Astrocyte of the cerebellum (primary cell): ENCODE measurements at regions not wholly inside any gene's neighbourhood (a gene's known extent, or its start where the extent isn't known, plus 50 kb on each side); places are given as distances from the start of the nearest gene placed in this dataset.
A peak's percentile ranks its signal among the peaks of the same experiment; 100 is the strongest.

Experiments
- DNase-seq: peaks from one replicate; pipeline ENCODE4 v3.0.0-alpha.2; 2011; ENCODE audit warnings: low read depth
- H3K4me3 ChIP-seq: 2 replicates; pipeline ENCODE4 v1.5.1; 2011; ENCODE audit warnings: mild to moderate bottlenecking, low read depth, low read length, moderate library complexity
- CTCF ChIP-seq: IDR thresholded peaks from 2 replicates; pipeline ENCODE4 v1.5.1; 2012; ENCODE audit warnings: low read length, low read depth, moderate library complexity, mild to moderate bottlenecking; ENCODE audit errors: missing control alignments
- in situ Hi-C: cut with HindIII; loops from 2 replicates; pipeline ENCODE4 v1.10.0; 2017; ENCODE audit warnings: low sequenced_read_pairs

DNA sequence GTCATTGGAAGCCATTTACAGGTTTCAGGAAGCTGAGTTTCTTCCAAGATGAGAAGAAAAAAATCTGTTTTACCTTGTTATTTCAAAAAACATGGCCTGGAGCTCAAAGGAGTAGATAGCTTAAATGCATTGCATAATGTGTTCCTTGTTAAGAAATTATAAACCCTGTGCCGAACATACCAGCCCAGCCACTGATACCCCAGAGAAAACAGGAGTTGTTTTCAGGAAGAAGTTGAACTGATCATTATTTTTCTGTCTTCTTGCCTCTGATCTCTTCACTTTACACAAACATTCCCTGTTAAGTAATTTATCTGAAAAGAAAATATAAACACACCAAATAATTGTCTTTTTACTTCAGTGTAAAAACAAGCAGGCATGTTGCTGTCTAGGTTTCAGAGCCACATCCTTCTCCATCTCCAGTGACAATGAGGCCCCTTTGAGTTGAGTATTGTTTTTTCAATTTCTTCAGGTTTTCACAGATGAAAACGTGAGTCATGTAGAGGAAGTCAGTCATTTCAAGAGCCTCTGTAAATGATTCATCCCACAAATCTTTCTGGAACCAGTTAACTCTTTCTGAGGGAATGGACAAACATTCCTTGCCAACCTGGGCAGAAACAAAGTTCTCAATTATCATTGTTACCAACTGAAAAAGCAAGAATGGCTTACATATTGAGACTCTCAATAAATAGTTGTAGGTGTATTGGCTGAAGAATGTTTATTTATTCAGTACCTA, 244.2 kb downstream of the IPMK start:
- in situ Hi-C loops = no loop called here
- no peak overlapping the region for H3K4me3 ChIP-seq
- DNase-seq = peak; percentile 84
- no peak for TF ChIP-seq CTCF

- H3K4me3 ChIP-seq = no peak overlapping the region
- TF ChIP-seq CTCF = no peak
- in situ Hi-C loops = no loop called here
- DNase-seq = no peak
These were observed 247.7 kb downstream of the IPMK start for GRCh38 chr10:58019863-58020537.

GRCh38 chr10:58017719-58018367, 249.9 kb downstream of the IPMK start:
- H3K4me3 ChIP-seq = no peak overlapping the region
- TF ChIP-seq CTCF = peak; percentile 28
- in situ Hi-C loops = no loop called here
- DNase-seq = peak; percentile 77

GRCh38 chr10:58016614-58017013, 251.1 kb downstream of the IPMK start:
- no peak for DNase-seq
- H3K4me3 ChIP-seq = no peak overlapping the region
- TF ChIP-seq CTCF = no peak
- in situ Hi-C loops = no loop called here

GRCh38 chr10:58014436-58014835, 253.3 kb downstream of the IPMK start:
- no peak for DNase-seq
- no peak overlapping the region for H3K4me3 ChIP-seq
- no peak for TF ChIP-seq CTCF
- in situ Hi-C loops = no loop called here

- no peak for DNase-seq
- TF ChIP-seq CTCF = no peak
- H3K4me3 ChIP-seq = no peak overlapping the region
- in situ Hi-C loops = no loop called here
These were observed 254.3 kb downstream of the IPMK start for GRCh38 chr10:58013406-58013805.
